ENCODE measurements at regions not wholly inside any gene's neighbourhood (a gene's known extent, or its start where the extent isn't known, plus 50 kb on each side); places are given as distances from the start of the nearest gene placed in this dataset.

- DNase-seq = no peak
- Histone ChIP-seq H3K4me3 (ENCODE audit: low read depth in 1 of 3, low read length in 3 of 3) (no peak overlapping the region), H3K27me3 (ENCODE audit: control insufficient read depth in 3 of 3, insufficient read depth in 3 of 3, low read length in 3 of 3) (no peaks in the 10 kb centered on the region), H3K4me1 (ENCODE audit: control insufficient read depth in 3 of 3, insufficient read depth in 2 of 3, low read depth in 1 of 3, low read length in 2 of 3) (no peaks in the 10 kb centered on the region), H3K36me3 (ENCODE audit: control insufficient read depth in 3 of 3, insufficient read depth in 2 of 3, low read depth in 1 of 3, low read length in 3 of 3) (no peaks in the 10 kb centered on the region), H3K9me3 (ENCODE audit: control insufficient read depth in 2 of 2, insufficient read depth in 1 of 2, low read depth in 1 of 2, low read length in 1 of 2) (no peaks in the 10 kb centered on the region), H3K27ac (ENCODE audit: low read depth in 1 of 3, low read length in 2 of 3) (no peak overlapping the region)
- 71 to 83% (median 71%) methylated on average over 1 of the region's 1 CpG for WGBS, 3 donors
- no peak for FAIRE-seq
Measured at GRCh38 chr4:124079174-124079780, 633.3 kb downstream of the ANKRD50 start.

DNA sequence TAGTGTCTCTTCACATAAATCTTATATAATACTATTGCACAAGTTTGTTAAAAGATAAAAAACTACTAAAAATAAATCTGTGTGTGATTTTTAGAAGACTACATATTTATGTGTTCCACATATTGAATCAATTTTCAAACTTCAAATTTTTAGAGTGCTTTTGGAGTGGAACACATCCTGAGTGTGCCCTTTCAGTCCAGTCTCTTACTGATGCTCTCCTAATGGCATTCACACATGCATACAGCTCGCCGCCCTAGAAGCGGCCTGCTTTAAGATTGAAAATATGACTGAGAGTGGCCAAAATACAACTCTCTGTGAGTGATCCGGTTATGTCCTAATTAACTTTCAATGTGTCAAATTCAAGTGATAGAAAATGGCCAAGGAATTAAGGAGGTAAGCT is 628.8 kb downstream of the ANKRD50 start:
- DNase-seq (no peak), FAIRE-seq (no peak)
- H3K4me1 ChIP-seq (ENCODE audit: control insufficient read depth in 3 of 3, insufficient read depth in 2 of 3, low read depth in 1 of 3, low read length in 2 of 3) = no peaks in the 10 kb centered on the region
- no peaks in the 10 kb centered on the region for H3K9me3 ChIP-seq (ENCODE audit: control insufficient read depth in 2 of 2, insufficient read depth in 1 of 2, low read depth in 1 of 2, low read length in 1 of 2)
- no peak overlapping the region for H3K4me3 ChIP-seq (ENCODE audit: low read depth in 1 of 3, low read length in 3 of 3)
- H3K36me3 ChIP-seq (ENCODE audit: control insufficient read depth in 3 of 3, insufficient read depth in 2 of 3, low read depth in 1 of 3, low read length in 3 of 3) = no peaks in the 10 kb centered on the region
- no peak overlapping the region for H3K27ac ChIP-seq (ENCODE audit: low read depth in 1 of 3, low read length in 2 of 3)
- no peaks in the 10 kb centered on the region for H3K27me3 ChIP-seq (ENCODE audit: control insufficient read depth in 3 of 3, insufficient read depth in 3 of 3, low read length in 3 of 3)
- 39 to 60% (median 53%) methylated on average over 4 of the region's 4 CpGs for WGBS, 3 donors

GRCh38 chr4:124085561-124086180 is 626.9 kb downstream of the ANKRD50 start:
- H3K27ac ChIP-seq (ENCODE audit: low read depth in 1 of 3, low read length in 2 of 3) = no peak overlapping the region
- no peaks in the 10 kb centered on the region for H3K9me3 ChIP-seq (ENCODE audit: control insufficient read depth in 2 of 2, insufficient read depth in 1 of 2, low read depth in 1 of 2, low read length in 1 of 2)
- no peaks in the 10 kb centered on the region for H3K4me1 ChIP-seq (ENCODE audit: control insufficient read depth in 3 of 3, insufficient read depth in 2 of 3, low read depth in 1 of 3, low read length in 2 of 3)
- no peaks in the 10 kb centered on the region for H3K36me3 ChIP-seq (ENCODE audit: control insufficient read depth in 3 of 3, insufficient read depth in 2 of 3, low read depth in 1 of 3, low read length in 3 of 3)
- DNase-seq = no peak
- no peaks in the 10 kb centered on the region for H3K27me3 ChIP-seq (ENCODE audit: control insufficient read depth in 3 of 3, insufficient read depth in 3 of 3, low read length in 3 of 3)
- FAIRE-seq = no peak
- no peak overlapping the region for H3K4me3 ChIP-seq (ENCODE audit: low read depth in 1 of 3, low read length in 3 of 3)
- WGBS, 3 donors = 38 to 68% (median 42%) methylated on average over 3 of the region's 3 CpGs

GRCh38 chr4:124090021-124090420 is 622.5 kb downstream of the ANKRD50 start:
- no peak overlapping the region for H3K4me3 ChIP-seq (ENCODE audit: low read depth in 1 of 3, low read length in 3 of 3)
- H3K36me3 ChIP-seq (ENCODE audit: control insufficient read depth in 3 of 3, insufficient read depth in 2 of 3, low read depth in 1 of 3, low read length in 3 of 3) = no peaks in the 10 kb centered on the region
- no peak for FAIRE-seq
- no peak for DNase-seq
- no peaks in the 10 kb centered on the region for H3K27me3 ChIP-seq (ENCODE audit: control insufficient read depth in 3 of 3, insufficient read depth in 3 of 3, low read length in 3 of 3)
- H3K4me1 ChIP-seq (ENCODE audit: control insufficient read depth in 3 of 3, insufficient read depth in 2 of 3, low read depth in 1 of 3, low read length in 2 of 3) = no peaks in the 10 kb centered on the region
- 81 to 87% (median 81%) methylated on average over 8 of the region's 8 CpGs for WGBS, 3 donors
- H3K9me3 ChIP-seq (ENCODE audit: control insufficient read depth in 2 of 2, insufficient read depth in 1 of 2, low read depth in 1 of 2, low read length in 1 of 2) = no peaks in the 10 kb centered on the region
- H3K27ac ChIP-seq (ENCODE audit: low read depth in 1 of 3, low read length in 2 of 3) = no peak overlapping the region

GRCh38 chr4:124092101-124092500 is 620.4 kb downstream of the ANKRD50 start:
- no peaks in the 10 kb centered on the region for H3K36me3 ChIP-seq (ENCODE audit: control insufficient read depth in 3 of 3, insufficient read depth in 2 of 3, low read depth in 1 of 3, low read length in 3 of 3)
- no peak overlapping the region for H3K4me3 ChIP-seq (ENCODE audit: low read depth in 1 of 3, low read length in 3 of 3)
- H3K27me3 ChIP-seq (ENCODE audit: control insufficient read depth in 3 of 3, insufficient read depth in 3 of 3, low read length in 3 of 3) = no peaks in the 10 kb centered on the region
- no peaks in the 10 kb centered on the region for H3K9me3 ChIP-seq (ENCODE audit: control insufficient read depth in 2 of 2, insufficient read depth in 1 of 2, low read depth in 1 of 2, low read length in 1 of 2)
- no peaks in the 10 kb centered on the region for H3K4me1 ChIP-seq (ENCODE audit: control insufficient read depth in 3 of 3, insufficient read depth in 2 of 3, low read depth in 1 of 3, low read length in 2 of 3)
- no peak overlapping the region for H3K27ac ChIP-seq (ENCODE audit: low read depth in 1 of 3, low read length in 2 of 3)
- FAIRE-seq = no peak
- no peak for DNase-seq

DNA sequence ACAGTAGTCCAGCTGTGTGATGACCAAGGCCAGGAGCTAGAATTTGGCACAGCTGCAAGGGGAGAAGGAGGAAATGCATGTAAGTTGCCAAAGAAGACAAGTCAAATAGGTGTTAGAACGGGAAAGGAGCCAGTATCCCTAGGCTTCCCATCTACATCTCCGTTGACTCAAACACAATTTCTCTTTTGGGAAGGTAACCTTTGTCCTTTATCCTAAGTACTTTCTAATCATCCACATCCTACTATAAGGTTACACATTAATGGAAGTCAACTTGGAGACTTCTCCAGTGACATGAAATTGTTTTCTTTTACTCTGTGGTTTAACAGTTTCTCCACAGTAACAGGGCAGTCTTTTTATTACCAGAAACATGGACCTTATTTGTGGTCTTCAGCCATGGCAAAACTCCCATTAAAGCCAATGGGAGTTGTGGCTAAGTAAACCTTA is 620.0 kb downstream of the ANKRD50 start:
- H3K9me3 ChIP-seq (ENCODE audit: control insufficient read depth in 2 of 2, insufficient read depth in 1 of 2, low read depth in 1 of 2, low read length in 1 of 2) = no peaks in the 10 kb centered on the region
- no peaks in the 10 kb centered on the region for H3K36me3 ChIP-seq (ENCODE audit: control insufficient read depth in 3 of 3, insufficient read depth in 2 of 3, low read depth in 1 of 3, low read length in 3 of 3)
- no peak for DNase-seq
- no peak for FAIRE-seq
- no peaks in the 10 kb centered on the region for H3K4me1 ChIP-seq (ENCODE audit: control insufficient read depth in 3 of 3, insufficient read depth in 2 of 3, low read depth in 1 of 3, low read length in 2 of 3)
- no peak overlapping the region for H3K27ac ChIP-seq (ENCODE audit: low read depth in 1 of 3, low read length in 2 of 3)
- 32 to 68% (median 59%) methylated on average over 2 of the region's 2 CpGs for WGBS, 3 donors
- no peaks in the 10 kb centered on the region for H3K27me3 ChIP-seq (ENCODE audit: control insufficient read depth in 3 of 3, insufficient read depth in 3 of 3, low read length in 3 of 3)
- H3K4me3 ChIP-seq (ENCODE audit: low read depth in 1 of 3, low read length in 3 of 3) = no peak overlapping the region

GRCh38 chr4:124095621-124096020 is 616.9 kb downstream of the ANKRD50 start:
- H3K4me3 ChIP-seq (ENCODE audit: low read depth in 1 of 3, low read length in 3 of 3) = no peak overlapping the region
- H3K9me3 ChIP-seq (ENCODE audit: control insufficient read depth in 2 of 2, insufficient read depth in 1 of 2, low read depth in 1 of 2, low read length in 1 of 2) = no peaks in the 10 kb centered on the region
- no peaks in the 10 kb centered on the region for H3K36me3 ChIP-seq (ENCODE audit: control insufficient read depth in 3 of 3, insufficient read depth in 2 of 3, low read depth in 1 of 3, low read length in 3 of 3)
- H3K4me1 ChIP-seq (ENCODE audit: control insufficient read depth in 3 of 3, insufficient read depth in 2 of 3, low read depth in 1 of 3, low read length in 2 of 3) = no peaks in the 10 kb centered on the region
- DNase-seq (no peak), FAIRE-seq (no peak)
- H3K27me3 ChIP-seq (ENCODE audit: control insufficient read depth in 3 of 3, insufficient read depth in 3 of 3, low read length in 3 of 3) = no peaks in the 10 kb centered on the region
- WGBS, 3 donors = 61 to 72% (median 68%) methylated on average over 3 of the region's 3 CpGs
- H3K27ac ChIP-seq (ENCODE audit: low read depth in 1 of 3, low read length in 2 of 3) = no peak overlapping the region

GRCh38 chr4:124096290-124096689 is 616.2 kb downstream of the ANKRD50 start:
- FAIRE-seq = no peak
- Histone ChIP-seq H3K27ac (ENCODE audit: low read depth in 1 of 3, low read length in 2 of 3) (no peak overlapping the region), H3K36me3 (ENCODE audit: control insufficient read depth in 3 of 3, insufficient read depth in 2 of 3, low read depth in 1 of 3, low read length in 3 of 3) (no peaks in the 10 kb centered on the region), H3K4me3 (ENCODE audit: low read depth in 1 of 3, low read length in 3 of 3) (no peak overlapping the region), H3K4me1 (ENCODE audit: control insufficient read depth in 3 of 3, insufficient read depth in 2 of 3, low read depth in 1 of 3, low read length in 2 of 3) (no peaks in the 10 kb centered on the region), H3K27me3 (ENCODE audit: control insufficient read depth in 3 of 3, insufficient read depth in 3 of 3, low read length in 3 of 3) (no peaks in the 10 kb centered on the region), H3K9me3 (ENCODE audit: control insufficient read depth in 2 of 2, insufficient read depth in 1 of 2, low read depth in 1 of 2, low read length in 1 of 2) (no peaks in the 10 kb centered on the region)
- WGBS, 3 donors = 31 to 62% (median 41%) methylated on average over 1 of the region's 1 CpG
- peak in 1 of 2 donors; percentile 14 for DNase-seq

DNA sequence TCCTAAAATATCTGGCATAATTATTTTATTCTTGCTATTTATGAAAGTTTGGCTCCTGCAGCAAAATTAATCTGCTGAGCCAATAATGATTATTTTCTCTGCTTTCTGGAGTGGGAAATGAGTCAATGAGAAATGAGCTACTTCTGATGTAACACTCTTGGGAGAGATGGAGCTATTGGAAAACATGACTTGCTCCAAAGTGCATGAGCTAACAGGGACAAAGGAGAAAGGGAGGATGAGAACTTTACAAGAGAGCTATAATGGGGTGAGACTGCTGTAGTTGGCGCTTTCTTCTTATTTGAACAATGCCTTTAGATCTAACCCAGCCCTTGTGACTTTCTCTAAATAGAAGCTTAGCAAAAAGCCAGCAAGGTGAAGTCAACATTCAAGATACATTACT is 615.1 kb downstream of the ANKRD50 start:
- Histone ChIP-seq H3K9me3 (ENCODE audit: control insufficient read depth in 2 of 2, insufficient read depth in 1 of 2, low read depth in 1 of 2, low read length in 1 of 2) (no peaks in the 10 kb centered on the region), H3K36me3 (ENCODE audit: control insufficient read depth in 3 of 3, insufficient read depth in 2 of 3, low read depth in 1 of 3, low read length in 3 of 3) (no peaks in the 10 kb centered on the region), H3K27ac (ENCODE audit: low read depth in 1 of 3, low read length in 2 of 3) (no peak overlapping the region), H3K4me1 (ENCODE audit: control insufficient read depth in 3 of 3, insufficient read depth in 2 of 3, low read depth in 1 of 3, low read length in 2 of 3) (no peaks in the 10 kb centered on the region), H3K4me3 (ENCODE audit: low read depth in 1 of 3, low read length in 3 of 3) (no peak overlapping the region), H3K27me3 (ENCODE audit: control insufficient read depth in 3 of 3, insufficient read depth in 3 of 3, low read length in 3 of 3) (no peaks in the 10 kb centered on the region)
- 94 to 96% (median 95%) methylated on average over 1 of the region's 1 CpG for WGBS, 3 donors
- DNase-seq (no peak), FAIRE-seq (no peak)

All from small intestine (tissue), 7 donors.